AG04450 (cell line): ENCODE measurements at regions not wholly inside any gene's neighbourhood (a gene's known extent, or its start where the extent isn't known, plus 50 kb on each side); places are given as distances from the start of the nearest gene placed in this dataset.

Experiments
- CTCF ChIA-PET: fragments of 300-600, 350-600 bp; formaldehyde crosslinking; extraction: SDS; loops from one replicate; lab custom pipeline; 2022; ENCODE audit warnings: antibody characterized with exemption, inconsistent platforms; lab: Charles Lee
- POLR2A ChIA-PET: fragments of 350-600 bp; formaldehyde crosslinking; extraction: SDS; loops from one replicate; lab custom pipeline; 2021; ENCODE audit warnings: antibody characterized with exemption, inconsistent platforms; lab: Yijun Ruan, JAX
- DNase-seq: peaks from one replicate; pipeline ENCODE4 v3.0.0-alpha.2; 2011; ENCODE audit warnings: low read depth, low spot score
- H3K27ac ChIP-seq: one replicate; pipeline ENCODE4 v1.5.1; 2012; ENCODE audit warnings: low read depth, low read length, control low read depth
- H3K27me3 ChIP-seq: one replicate; pipeline ENCODE4 v1.6.0; 2012; ENCODE audit warnings: low read length; ENCODE audit not compliant: control insufficient read depth, insufficient read depth
- H3K4me3 ChIP-seq: 2 replicates; pipeline ENCODE4 v1.5.1; 2011; ENCODE audit warnings: mild to moderate bottlenecking, low read depth, low read length, control low read depth
- H3K9me3 ChIP-seq: 2 replicates; pipeline ENCODE4 v1.5.1; 2012; ENCODE audit warnings: low read length; ENCODE audit not compliant: control insufficient read depth, insufficient read depth
- TF ChIP-seq, protein P1 (sequence below): IDR thresholded peaks from 2 replicates; pipeline ENCODE4 v1.5.1; 2011; ENCODE audit warnings: low read depth, low read length, control low read depth, inconsistent platforms

DNA sequence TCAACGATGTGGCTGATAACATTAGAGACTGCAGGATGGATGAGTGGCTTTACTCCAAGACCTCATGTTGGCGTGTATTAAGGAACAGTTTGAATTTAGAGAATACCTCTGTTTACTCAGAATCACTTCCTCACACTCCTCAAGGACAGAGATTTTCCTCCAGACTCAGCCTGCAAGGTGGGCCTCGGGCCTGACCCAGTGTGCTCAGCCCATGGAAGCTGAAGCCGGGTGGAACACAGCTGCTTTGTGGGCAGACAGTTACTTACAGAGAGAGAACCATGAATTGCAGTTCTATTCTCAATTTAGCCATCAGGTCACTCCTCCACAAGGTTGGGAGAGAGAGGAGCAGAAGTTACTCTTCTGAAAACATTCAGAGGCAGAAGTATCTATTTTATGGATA lies 135.8 kb downstream of the SNX19 start:
- TF ChIP-seq, protein P1, sequence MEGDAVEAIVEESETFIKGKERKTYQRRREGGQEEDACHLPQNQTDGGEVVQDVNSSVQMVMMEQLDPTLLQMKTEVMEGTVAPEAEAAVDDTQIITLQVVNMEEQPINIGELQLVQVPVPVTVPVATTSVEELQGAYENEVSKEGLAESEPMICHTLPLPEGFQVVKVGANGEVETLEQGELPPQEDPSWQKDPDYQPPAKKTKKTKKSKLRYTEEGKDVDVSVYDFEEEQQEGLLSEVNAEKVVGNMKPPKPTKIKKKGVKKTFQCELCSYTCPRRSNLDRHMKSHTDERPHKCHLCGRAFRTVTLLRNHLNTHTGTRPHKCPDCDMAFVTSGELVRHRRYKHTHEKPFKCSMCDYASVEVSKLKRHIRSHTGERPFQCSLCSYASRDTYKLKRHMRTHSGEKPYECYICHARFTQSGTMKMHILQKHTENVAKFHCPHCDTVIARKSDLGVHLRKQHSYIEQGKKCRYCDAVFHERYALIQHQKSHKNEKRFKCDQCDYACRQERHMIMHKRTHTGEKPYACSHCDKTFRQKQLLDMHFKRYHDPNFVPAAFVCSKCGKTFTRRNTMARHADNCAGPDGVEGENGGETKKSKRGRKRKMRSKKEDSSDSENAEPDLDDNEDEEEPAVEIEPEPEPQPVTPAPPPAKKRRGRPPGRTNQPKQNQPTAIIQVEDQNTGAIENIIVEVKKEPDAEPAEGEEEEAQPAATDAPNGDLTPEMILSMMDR: no peak
- no peak overlapping the region for H3K4me3 ChIP-seq
- DNase-seq: no peak
- ChIA-PET POLR2A (no interaction called here), CTCF (no interaction called here)
- H3K27ac ChIP-seq: no peak overlapping the region
- H3K27me3 ChIP-seq: no peaks in the 10 kb centered on the region
- H3K9me3 ChIP-seq: peaks cover 6% of the 10 kb centered on the region; the same call in 1 of the 2 replicates

DNA sequence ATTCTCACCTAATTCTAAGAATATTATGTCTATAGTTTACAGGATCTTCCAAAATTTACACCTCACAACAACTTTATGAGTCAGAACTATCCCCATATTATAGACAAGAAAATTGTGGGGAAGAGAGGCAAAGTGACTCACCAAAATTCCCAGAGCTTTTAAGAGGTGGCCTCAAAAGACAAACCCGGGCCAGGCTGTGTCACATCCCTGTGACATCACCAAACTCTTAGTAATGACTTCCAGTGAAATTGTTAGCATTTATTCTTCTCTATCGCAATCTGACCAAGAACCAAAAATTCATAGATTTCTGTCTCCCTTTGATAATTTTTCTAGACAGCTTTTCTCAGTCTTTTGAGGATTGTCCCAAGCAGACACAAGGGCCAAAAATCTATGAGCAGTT lies 134.3 kb downstream of the SNX19 start:
- no peaks in the 10 kb centered on the region for H3K27me3 ChIP-seq
- POLR2A ChIA-PET: interaction anchor here (0.7 to 2.4 kb wide), 3 partner anchors 9 to 264 kb away, joined by 3 to 12 read pairs (median 3); no protein-coding TSS in a partner anchor
- H3K27ac ChIP-seq: no peak overlapping the region
- no peak for DNase-seq
- peaks cover 6% of the 10 kb centered on the region; the same call in 1 of the 2 replicates for H3K9me3 ChIP-seq
- CTCF ChIA-PET: interaction anchor here (0.5 to 1.1 kb wide), 3 partner anchors 9 to 347 kb away, joined by 3 read pairs; no protein-coding TSS in a partner anchor
- H3K4me3 ChIP-seq: no peak overlapping the region
- TF ChIP-seq, protein P1: no peak

DNA sequence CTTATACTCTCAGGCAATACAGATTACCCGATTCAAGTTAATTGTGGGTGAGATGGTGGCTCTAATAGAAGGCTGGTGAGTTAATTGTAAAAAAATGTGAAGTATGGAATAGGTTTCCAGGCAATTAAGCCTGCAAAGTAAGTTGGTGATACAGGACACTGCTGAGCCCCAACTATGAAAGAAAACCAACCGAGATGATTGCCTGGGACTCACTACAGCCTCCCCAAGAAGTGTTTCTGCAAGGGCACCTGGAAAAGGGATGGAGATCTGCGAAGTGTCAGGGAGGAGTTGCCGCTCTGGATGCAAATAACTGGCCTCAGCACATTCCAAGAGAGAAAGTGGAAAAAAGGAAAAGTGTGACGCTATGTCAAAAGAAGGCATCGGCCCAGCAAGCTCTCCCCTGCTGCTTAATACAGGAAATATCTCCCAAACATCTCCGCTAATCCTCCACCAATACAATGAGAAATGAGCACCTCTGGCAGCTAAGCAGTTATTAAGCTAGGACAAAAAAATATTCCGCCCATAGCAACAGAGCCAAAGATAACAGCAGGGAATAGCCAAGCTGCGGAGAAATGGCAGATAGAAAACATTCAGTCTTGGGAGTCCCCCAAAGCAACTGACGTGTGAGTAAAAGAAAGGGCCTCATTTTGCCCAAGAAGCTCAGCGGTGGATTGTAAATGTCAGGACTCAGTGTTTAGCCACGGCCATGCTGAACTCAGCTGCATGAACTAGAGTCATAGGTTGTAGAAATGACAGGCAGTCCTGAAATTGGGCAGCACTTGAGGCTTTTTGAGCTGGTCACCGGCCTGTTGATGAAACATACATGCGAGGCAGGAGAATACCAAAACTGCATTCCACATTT lies 133.7 kb downstream of the SNX19 start:
- Histone ChIP-seq H3K27ac (peak overlapping the region; percentile 85), H3K4me3 (peak overlapping the region; percentile 27), H3K9me3 (peaks cover 6% of the 10 kb centered on the region; the same call in 1 of the 2 replicates), H3K27me3 (no peaks in the 10 kb centered on the region)
- POLR2A ChIA-PET: interaction anchor here (1.2 to 2.4 kb wide), 2 partner anchors 10 to 146 kb away, joined by 3 to 12 read pairs; no protein-coding TSS in a partner anchor
- DNase-seq: no peak
- TF ChIP-seq, protein P1: no peak
- CTCF ChIA-PET: interaction anchor here (0.5 to 1.1 kb wide), 4 partner anchors 8 to 80 kb away, joined by 3 read pairs; no protein-coding TSS in a partner anchor

DNA sequence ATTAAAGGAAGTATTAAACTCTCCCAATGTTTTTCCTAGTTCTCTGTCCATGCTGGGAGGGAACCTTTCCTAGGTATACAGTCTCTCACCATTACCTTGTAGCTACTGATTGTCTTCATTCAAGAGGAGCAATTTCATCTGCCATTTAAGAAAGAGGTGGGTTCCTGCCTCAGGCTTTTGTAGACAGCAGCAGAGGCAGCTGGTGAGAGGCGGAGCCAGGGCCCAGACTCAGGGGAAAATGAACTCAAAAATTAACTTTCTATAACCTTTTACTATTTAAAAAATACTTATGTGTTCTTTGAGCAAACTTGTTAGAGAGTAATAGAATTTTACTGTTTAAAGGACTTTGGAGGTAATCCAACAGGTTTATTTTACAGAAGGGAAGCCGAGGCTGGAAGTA lies 133.0 kb downstream of the SNX19 start:
- CTCF ChIA-PET: interaction anchor here (0.5 to 1.1 kb wide), 2 partner anchors 44 to 79 kb away, joined by 3 read pairs; no protein-coding TSS in a partner anchor

More for the DNA sequence above, 133.0 kb downstream of the SNX19 start:
- TF ChIP-seq, protein P1: no peak
- Histone ChIP-seq H3K27ac (peak overlapping the region; percentile 59), H3K27me3 (no peaks in the 10 kb centered on the region), H3K9me3 (peaks cover under 1% of the 10 kb centered on the region; the same call in 1 of the 2 replicates), H3K4me3 (no peak overlapping the region)
- DNase-seq: no peak
- POLR2A ChIA-PET: interaction anchor here (2.4 kb wide), 1 partner anchor 11 kb away, joined by 12 read pairs; no protein-coding TSS in a partner anchor
